LNCaP clone FGC (cell line): ENCODE measurements at regions not wholly inside any gene's neighbourhood (a gene's known extent, or its start where the extent isn't known, plus 50 kb on each side); places are given as distances from the start of the nearest gene placed in this dataset.
"Not testable (repeated sequence)": the region's sequence is repeated elsewhere in the genome, so short reads cannot be mapped to it uniquely, and the experiment has no call there.

Experiments used
- DNase-seq: peaks from one replicate; pipeline ENCODE4 v3.0.0-alpha.2; 2011; ENCODE audit warnings: low read depth
- H3K4me3 ChIP-seq: 2 replicates; pipeline ENCODE4 v1.5.1; 2011; ENCODE audit warnings: mild to moderate bottlenecking, low read depth, low read length, control low read depth
- TF ChIP-seq, protein P1 (sequence below): IDR thresholded peaks from 2 replicates; pipeline ENCODE4 v1.5.1; 2012; ENCODE audit warnings: mild to moderate bottlenecking; ENCODE audit not compliant: control insufficient read depth, insufficient read depth; ENCODE audit errors: extremely low read depth

DNA sequence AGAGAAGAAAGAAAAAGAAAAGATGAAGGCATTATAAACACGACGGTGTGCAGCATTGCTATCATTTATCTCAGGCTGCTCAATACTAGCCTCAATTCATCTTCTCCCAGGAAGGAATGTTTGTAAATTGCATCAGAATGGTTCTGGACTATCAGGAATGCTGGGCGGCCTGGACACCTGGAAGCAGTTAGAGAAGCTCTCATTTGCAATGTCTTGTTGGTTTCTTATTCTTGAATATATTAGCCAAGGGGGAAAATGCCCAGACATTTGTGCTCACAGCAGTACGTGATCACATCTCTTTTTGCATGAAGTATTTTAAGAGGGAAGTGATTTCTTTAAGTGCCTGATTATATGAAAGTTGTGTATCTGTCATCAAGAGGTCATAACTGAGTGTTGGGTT, 85.6 kb upstream of the IMMP2L start:
- TF ChIP-seq, protein P1, sequence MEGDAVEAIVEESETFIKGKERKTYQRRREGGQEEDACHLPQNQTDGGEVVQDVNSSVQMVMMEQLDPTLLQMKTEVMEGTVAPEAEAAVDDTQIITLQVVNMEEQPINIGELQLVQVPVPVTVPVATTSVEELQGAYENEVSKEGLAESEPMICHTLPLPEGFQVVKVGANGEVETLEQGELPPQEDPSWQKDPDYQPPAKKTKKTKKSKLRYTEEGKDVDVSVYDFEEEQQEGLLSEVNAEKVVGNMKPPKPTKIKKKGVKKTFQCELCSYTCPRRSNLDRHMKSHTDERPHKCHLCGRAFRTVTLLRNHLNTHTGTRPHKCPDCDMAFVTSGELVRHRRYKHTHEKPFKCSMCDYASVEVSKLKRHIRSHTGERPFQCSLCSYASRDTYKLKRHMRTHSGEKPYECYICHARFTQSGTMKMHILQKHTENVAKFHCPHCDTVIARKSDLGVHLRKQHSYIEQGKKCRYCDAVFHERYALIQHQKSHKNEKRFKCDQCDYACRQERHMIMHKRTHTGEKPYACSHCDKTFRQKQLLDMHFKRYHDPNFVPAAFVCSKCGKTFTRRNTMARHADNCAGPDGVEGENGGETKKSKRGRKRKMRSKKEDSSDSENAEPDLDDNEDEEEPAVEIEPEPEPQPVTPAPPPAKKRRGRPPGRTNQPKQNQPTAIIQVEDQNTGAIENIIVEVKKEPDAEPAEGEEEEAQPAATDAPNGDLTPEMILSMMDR = no peak
- no peak for DNase-seq
- no peak overlapping the region for H3K4me3 ChIP-seq

DNA sequence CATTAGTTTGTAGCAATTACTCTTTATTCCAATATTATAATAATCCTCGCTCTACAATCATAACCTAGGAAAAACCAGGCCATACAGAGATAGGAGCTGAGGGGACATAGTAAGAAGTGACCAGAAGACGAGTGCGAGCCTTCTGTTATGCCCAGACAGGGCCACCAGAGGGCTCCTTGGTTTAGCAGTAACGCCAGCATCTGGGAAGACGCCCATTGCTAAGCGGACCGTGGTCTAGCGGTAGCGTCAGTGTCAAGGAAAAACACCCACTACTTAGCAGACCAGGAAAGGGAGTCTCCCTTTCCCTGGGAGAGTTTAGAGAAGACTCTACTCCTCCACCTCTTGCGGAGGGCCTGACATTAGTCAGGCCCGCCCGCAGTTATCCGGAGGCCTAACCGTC, 82.3 kb upstream of the IMMP2L start:
- DNase-seq = not testable (repeated sequence)

DNA sequence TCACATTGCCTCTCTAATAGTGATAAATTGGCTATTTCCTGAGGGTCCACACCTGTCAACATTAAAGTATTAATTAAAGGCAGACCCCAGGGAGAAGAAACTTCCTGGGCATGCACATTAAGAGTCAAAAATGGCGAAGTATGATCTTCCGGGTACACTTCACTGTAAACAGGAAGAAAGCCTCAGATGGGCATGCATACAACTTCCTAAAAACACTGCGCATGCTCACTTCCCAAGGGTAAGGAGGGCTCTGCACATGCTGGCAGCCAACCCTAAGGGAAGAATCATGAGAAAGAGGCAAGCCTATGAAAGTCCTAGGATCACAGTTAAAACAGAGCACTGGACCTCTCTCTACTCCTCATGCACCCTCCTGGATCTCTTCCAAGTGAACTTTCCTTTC, 80.1 kb upstream of the IMMP2L start:
- TF ChIP-seq, protein P1 = no peak
- DNase-seq = no peak
- no peak overlapping the region for H3K4me3 ChIP-seq

More for the DNA sequence above, 82.3 kb upstream of the IMMP2L start:
- H3K4me3 ChIP-seq = not testable (repeated sequence)

DNA sequence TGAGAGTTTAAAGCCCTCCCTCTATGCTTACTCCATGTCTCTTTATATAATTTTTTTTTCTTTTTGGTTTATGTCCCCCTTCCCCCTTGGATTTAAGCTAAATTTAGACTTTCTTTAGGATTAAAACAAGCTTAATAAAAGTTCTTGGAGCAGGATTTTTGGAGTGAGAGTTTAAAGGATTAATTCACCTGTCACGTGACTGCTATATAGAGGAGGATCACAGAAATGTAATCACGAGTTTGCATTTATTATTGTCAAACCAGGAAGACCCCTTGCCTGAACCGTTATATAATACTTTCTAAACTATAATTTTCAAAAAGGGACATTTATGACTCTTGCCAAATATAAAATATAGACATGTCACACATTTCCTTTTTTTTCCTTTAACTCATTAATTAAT, 78.1 kb upstream of the IMMP2L start:
- TF ChIP-seq, protein P1 = no peak
- no peak overlapping the region for H3K4me3 ChIP-seq
- no peak for DNase-seq

DNA sequence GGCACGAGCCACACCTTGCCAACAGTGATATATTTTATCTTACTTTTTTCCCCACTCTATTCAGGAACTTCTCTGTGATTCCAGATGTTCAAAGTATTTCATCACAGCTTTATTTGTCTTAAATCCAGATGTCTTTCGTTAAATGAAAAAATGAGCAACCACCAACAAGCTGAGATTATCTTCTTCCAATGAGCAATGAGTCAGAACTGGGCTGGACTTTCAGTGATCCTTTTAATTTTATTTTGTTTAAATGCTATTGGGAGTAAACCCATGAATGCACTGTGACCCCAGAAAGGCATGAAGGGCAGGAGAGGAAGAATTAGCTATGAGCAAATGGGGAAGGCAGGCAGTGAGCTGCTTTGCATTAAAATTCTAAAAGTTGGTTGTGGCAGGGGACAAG, 77.6 kb upstream of the IMMP2L start:
- DNase-seq = no peak
- TF ChIP-seq, protein P1 = no peak
- H3K4me3 ChIP-seq = no peak overlapping the region

DNA sequence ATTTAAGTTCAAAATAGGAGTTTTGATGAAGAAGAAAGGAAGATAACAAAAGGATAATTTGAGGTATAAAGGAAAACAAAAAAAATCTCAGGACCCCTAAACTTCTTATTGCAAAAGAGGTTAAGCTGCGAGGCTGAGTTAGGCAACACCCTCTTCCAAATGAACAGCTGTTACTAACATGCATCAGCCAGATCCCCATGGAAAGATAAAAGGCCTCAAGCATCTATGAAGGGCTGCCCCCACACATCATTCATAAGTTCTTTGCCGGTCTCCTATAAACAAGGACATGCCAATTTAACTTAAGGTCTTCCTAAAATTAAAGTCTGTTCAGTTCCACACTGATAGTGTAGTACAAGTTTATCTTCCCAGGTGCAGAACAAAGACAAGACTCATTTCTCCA, 75.8 kb upstream of the IMMP2L start:
- TF ChIP-seq, protein P1 = no peak
- H3K4me3 ChIP-seq = no peak overlapping the region

DNA sequence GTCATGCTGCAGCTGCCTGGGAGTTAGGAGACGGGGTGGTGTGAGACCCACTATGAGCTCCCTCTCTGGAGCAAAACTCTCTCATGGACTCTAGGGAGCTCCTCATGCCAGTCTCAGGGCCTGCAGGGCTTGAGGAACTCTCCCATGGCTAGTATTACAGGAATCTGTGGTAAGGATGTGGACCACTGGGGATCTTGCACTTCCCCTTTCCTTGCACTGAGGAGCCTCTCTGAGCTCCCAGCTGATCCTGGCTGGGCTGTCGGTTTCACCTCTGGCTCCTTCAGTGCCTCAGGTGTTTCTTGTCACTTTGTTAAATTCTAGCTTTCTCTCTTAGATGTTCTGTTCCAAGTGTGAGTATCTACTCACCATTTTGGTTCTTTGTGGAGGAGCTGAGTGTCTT, 71.6 kb upstream of the IMMP2L start:
- no peak for DNase-seq
- H3K4me3 ChIP-seq = no peak overlapping the region
- TF ChIP-seq, protein P1 = no peak

More for the DNA sequence above, 75.8 kb upstream of the IMMP2L start:
- no peak for DNase-seq
